ENCODE measurements at regions not wholly inside any gene's neighbourhood (a gene's known extent, or its start where the extent isn't known, plus 50 kb on each side); places are given as distances from the start of the nearest gene placed in this dataset.

DNA sequence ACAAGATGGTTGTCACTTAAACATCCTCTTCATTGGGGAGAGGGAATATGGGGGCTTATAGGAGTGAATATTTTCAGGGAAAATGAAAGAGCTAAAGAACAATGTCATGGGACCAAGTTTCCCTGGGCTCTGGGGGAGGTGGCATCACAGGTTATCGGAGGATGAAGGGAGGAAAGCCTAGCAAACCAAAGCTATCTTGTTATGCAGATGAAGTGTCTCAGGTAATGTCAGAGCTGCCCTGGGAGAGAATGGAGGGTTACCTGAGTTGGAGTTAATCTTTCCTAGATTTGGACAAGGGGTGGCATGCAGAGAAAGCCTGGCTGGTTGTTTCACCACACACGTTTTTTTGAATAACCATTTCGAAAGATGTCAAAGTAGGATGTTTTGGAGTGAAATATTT is 308.1 kb upstream of the ATP10A start:
- H3K4me1 ChIP-seq (ENCODE audit: insufficient read depth, low read length): no peaks in the 10 kb centered on the region; the same call in 1 of the 2 replicates
- no peak overlapping the region for H3K9ac ChIP-seq (ENCODE audit: low read depth, low read length)
- H3K36me3 ChIP-seq (ENCODE audit: insufficient read depth, low read length): no peaks in the 10 kb centered on the region
- H3K9me3 ChIP-seq (ENCODE audit: control insufficient read depth, insufficient read depth, low read length): no peaks in the 10 kb centered on the region

GRCh38 chr15:26166429-26166828 is 303.3 kb upstream of the ATP10A start:
- Histone ChIP-seq H3K4me1 (ENCODE audit: insufficient read depth, low read length) (no peaks in the 10 kb centered on the region; the same call in 1 of the 2 replicates), H3K36me3 (ENCODE audit: insufficient read depth, low read length) (no peaks in the 10 kb centered on the region), H3K9ac (ENCODE audit: low read depth, low read length) (no peak overlapping the region), H3K9me3 (ENCODE audit: control insufficient read depth, insufficient read depth, low read length) (no peaks in the 10 kb centered on the region)

DNA sequence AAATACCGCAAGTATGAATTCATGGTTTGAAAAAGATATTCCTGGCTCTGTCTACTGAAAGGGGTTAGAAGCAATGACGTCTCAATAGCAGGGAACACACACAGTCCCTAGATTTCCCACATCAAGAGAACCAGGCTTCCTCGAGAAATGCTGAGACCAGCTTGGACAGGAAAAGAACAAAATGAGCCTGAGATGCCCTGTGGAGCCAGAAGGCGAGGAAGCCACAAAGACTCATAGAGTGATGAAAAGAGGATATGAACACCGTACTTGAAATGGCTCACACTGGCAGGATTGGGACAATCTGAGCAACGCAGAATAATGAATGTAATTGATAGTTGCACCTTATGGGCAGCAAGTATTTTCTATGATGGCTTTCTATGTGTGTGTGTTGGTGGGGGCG is 302.4 kb upstream of the ATP10A start:
- Histone ChIP-seq H3K9me3 (ENCODE audit: control insufficient read depth, insufficient read depth, low read length) (no peaks in the 10 kb centered on the region), H3K4me1 (ENCODE audit: insufficient read depth, low read length) (no peaks in the 10 kb centered on the region), H3K9ac (ENCODE audit: low read depth, low read length) (no peak overlapping the region), H3K36me3 (ENCODE audit: insufficient read depth, low read length) (no peaks in the 10 kb centered on the region)

DNA sequence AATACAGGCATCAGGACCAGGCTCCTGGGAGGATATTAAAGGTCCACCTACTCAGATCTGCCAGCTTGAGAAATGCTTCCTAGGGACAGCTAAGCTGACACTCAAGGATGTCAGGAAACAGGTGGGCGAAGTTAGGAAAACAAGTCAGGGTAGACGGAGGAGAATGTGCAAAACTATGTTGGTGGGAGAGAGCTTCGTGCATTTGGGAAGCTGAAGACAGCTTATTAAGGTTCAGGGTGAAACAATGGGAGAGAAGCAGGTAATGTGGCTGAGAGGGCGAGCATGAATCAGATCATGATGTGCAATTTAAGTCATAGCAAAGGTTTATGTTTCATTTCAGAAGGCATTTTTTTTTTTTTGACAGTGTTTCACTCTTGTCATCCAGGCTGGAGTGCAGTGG is 297.2 kb upstream of the ATP10A start:
- no peak overlapping the region for H3K9ac ChIP-seq (ENCODE audit: low read depth, low read length)
- H3K4me1 ChIP-seq (ENCODE audit: insufficient read depth, low read length): no peaks in the 10 kb centered on the region
- H3K9me3 ChIP-seq (ENCODE audit: control insufficient read depth, insufficient read depth, low read length): no peaks in the 10 kb centered on the region
- no peaks in the 10 kb centered on the region for H3K36me3 ChIP-seq (ENCODE audit: insufficient read depth, low read length)

GRCh38 chr15:26158176-26158575 is 295.0 kb upstream of the ATP10A start:
- H3K9ac ChIP-seq (ENCODE audit: low read depth, low read length): no peak overlapping the region
- H3K36me3 ChIP-seq (ENCODE audit: insufficient read depth, low read length): no peaks in the 10 kb centered on the region
- no peaks in the 10 kb centered on the region for H3K9me3 ChIP-seq (ENCODE audit: control insufficient read depth, insufficient read depth, low read length)
- H3K4me1 ChIP-seq (ENCODE audit: insufficient read depth, low read length): no peaks in the 10 kb centered on the region

DNA sequence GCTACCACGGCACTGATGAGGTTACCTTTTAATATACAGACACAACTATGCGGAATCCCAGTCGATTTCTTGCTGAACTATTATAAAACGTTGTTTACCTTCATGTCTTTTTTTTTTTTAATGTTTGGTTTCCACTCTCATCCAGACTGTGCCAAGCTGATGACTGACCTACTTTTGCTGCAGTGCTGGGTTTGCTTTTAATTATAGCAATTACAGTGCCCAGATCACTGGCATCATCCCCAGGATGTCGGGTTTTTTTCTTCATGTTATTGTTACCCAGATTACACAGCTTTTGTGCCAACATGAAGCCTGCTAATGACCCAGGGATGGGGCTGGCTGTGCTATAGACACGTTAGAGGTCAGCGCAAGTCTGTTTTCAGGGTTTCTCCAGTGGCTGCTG is 294.0 kb upstream of the ATP10A start:
- Histone ChIP-seq H3K36me3 (ENCODE audit: insufficient read depth, low read length) (no peaks in the 10 kb centered on the region), H3K9me3 (ENCODE audit: control insufficient read depth, insufficient read depth, low read length) (no peaks in the 10 kb centered on the region), H3K4me1 (ENCODE audit: insufficient read depth, low read length) (no peaks in the 10 kb centered on the region), H3K9ac (ENCODE audit: low read depth, low read length) (no peak overlapping the region)

- no peaks in the 10 kb centered on the region for H3K36me3 ChIP-seq (ENCODE audit: insufficient read depth, low read length)
- no peaks in the 10 kb centered on the region for H3K4me1 ChIP-seq (ENCODE audit: insufficient read depth, low read length)
- H3K9ac ChIP-seq (ENCODE audit: low read depth, low read length): no peak overlapping the region
- no peaks in the 10 kb centered on the region for H3K9me3 ChIP-seq (ENCODE audit: control insufficient read depth, insufficient read depth, low read length)
Measured at GRCh38 chr15:26156051-26156450, 292.9 kb upstream of the ATP10A start.

DNA sequence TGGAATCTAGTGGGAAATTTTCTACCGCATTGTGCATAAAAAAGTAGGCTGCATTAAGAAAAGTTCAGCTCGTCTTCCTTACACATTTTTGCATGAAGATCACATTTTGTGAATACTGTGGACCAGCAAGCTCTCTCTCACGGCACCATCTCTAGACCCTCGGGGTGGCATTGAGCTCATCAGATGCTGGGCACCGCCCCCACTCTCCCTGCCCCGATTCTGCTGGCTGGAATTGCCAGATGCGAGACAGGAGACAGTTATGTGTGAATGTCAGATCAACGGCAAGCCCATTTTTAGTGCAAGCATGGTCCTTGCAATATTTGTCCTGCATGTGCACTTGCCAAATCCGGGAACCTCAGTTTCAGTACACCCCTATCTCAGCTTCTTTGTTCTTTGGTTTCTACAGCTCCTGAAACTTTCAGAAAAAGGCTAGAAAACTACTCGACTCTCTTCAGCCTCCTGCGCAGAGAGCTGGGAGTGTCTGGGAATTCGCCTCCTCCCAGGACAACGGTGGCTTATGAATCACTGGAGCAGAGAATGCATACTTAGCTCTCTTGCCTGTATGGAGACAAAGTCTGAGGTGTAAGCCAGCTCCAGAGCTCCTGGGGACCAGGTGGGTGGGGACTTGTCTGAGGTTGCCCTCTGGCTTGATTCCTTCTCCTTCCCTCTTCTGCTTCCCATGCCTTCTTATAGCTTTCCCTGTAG is 285.2 kb upstream of the ATP10A start:
- Histone ChIP-seq H3K9ac (ENCODE audit: low read depth, low read length) (no peak overlapping the region), H3K9me3 (ENCODE audit: control insufficient read depth, insufficient read depth, low read length) (no peaks in the 10 kb centered on the region), H3K36me3 (ENCODE audit: insufficient read depth, low read length) (no peaks in the 10 kb centered on the region), H3K4me1 (ENCODE audit: insufficient read depth, low read length) (no peaks in the 10 kb centered on the region)

GRCh38 chr15:26146202-26146601 is 283.1 kb upstream of the ATP10A start:
- Histone ChIP-seq H3K4me1 (ENCODE audit: insufficient read depth, low read length) (no peaks in the 10 kb centered on the region), H3K9me3 (ENCODE audit: control insufficient read depth, insufficient read depth, low read length) (no peaks in the 10 kb centered on the region), H3K9ac (ENCODE audit: low read depth, low read length) (no peak overlapping the region), H3K36me3 (ENCODE audit: insufficient read depth, low read length) (no peaks in the 10 kb centered on the region)

DNA sequence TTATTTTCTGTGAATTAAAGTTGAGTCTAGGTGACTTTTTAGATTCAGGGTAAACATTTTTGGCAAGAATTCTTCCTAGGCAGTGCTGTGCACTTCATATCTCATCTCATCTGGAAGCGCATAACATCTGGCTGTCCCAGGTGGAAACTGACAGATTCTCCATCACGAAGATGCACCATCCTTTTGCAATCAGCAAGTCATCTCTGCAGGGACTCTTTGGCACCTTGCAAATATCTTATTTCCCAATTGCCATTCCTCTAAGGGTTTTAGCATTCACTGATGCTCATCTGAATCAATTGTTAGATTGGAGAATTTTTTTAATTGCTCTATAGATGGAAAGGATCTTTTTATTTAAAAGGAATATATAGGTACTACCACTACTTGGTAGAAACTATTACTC is 282.7 kb upstream of the ATP10A start:
- Histone ChIP-seq H3K4me1 (ENCODE audit: insufficient read depth, low read length) (no peaks in the 10 kb centered on the region), H3K9ac (ENCODE audit: low read depth, low read length) (no peak overlapping the region), H3K36me3 (ENCODE audit: insufficient read depth, low read length) (no peaks in the 10 kb centered on the region), H3K9me3 (ENCODE audit: control insufficient read depth, insufficient read depth, low read length) (no peaks in the 10 kb centered on the region)

DNA sequence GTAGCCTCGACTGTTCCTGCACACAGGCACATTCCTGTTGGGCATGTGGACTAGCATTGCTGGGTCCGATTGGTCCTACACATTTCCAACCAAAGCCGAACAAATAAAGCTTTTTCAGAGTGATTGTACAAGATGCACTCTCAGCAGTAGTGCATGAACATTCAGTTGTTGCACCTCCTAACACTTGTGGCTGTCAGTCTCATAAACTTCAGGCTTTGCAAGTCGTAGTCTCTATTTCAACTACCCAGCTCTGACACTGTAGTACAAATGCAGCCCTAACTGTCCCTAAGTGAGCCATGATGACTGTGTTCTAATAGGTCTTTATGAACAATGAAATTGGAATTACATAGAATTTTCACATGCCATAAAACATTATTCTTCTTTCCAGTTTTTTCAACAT is 281.7 kb upstream of the ATP10A start:
- Histone ChIP-seq H3K9me3 (ENCODE audit: control insufficient read depth, insufficient read depth, low read length) (no peaks in the 10 kb centered on the region), H3K9ac (ENCODE audit: low read depth, low read length) (no peak overlapping the region), H3K36me3 (ENCODE audit: insufficient read depth, low read length) (no peaks in the 10 kb centered on the region), H3K4me1 (ENCODE audit: insufficient read depth, low read length) (no peaks in the 10 kb centered on the region)

DNA sequence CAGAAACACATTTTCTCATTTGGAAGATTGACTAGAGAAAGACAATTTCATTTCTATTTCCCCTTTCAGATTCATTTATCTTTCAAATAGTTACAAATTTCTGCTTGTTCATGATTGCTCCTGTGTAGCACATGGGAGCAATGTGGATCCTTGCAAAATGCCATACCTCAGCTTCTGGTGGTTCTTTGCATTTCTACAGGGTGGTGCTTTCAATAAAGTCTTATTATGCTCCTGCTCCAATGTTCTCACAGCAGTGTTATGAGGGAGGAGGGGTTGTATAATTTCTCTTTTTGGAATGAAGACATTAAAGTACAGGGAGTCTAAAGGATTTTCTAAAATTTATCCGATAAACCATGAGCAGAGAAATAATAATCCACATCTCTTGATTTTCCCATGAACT is 280.1 kb upstream of the ATP10A start:
- no peaks in the 10 kb centered on the region for H3K9me3 ChIP-seq (ENCODE audit: control insufficient read depth, insufficient read depth, low read length)
- no peaks in the 10 kb centered on the region for H3K4me1 ChIP-seq (ENCODE audit: insufficient read depth, low read length)
- no peaks in the 10 kb centered on the region for H3K36me3 ChIP-seq (ENCODE audit: insufficient read depth, low read length)
- no peak overlapping the region for H3K9ac ChIP-seq (ENCODE audit: low read depth, low read length)

- H3K9ac ChIP-seq (ENCODE audit: low read depth, low read length): no peak overlapping the region
- H3K4me1 ChIP-seq (ENCODE audit: insufficient read depth, low read length): peaks cover 28% of the 10 kb centered on the region
- H3K36me3 ChIP-seq (ENCODE audit: insufficient read depth, low read length): no peaks in the 10 kb centered on the region
Measured at GRCh38 chr15:26134812-26135211, 271.7 kb upstream of the ATP10A start.

GRCh38 chr15:26134152-26134551 is 271.0 kb upstream of the ATP10A start:
- H3K4me1 ChIP-seq (ENCODE audit: insufficient read depth, low read length): peaks cover 34% of the 10 kb centered on the region

More at GRCh38 chr15:26134812-26135211, 271.7 kb upstream of the ATP10A start:
- H3K9me3 ChIP-seq (ENCODE audit: control insufficient read depth, insufficient read depth, low read length): no peaks in the 10 kb centered on the region

DNA sequence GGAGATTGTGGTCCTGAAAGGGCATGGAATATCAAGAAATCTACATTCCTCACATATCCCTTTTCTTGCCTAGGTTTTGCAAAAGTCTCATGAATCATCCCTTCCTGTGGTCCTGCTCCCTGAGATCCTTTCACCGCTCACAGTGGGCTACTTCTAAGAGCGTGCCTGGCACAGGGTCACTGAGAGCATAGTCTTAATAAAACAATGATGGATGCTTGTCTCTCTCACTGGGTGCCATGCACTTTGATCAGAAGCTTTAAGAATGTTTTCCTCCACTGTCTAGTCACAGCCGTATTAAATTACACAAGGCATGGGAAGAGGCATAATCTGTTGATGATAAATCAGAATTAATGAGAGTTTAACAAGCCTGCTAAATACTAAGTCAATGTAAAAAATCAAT is 269.7 kb upstream of the ATP10A start:
- Histone ChIP-seq H3K4me1 (ENCODE audit: insufficient read depth, low read length) (peaks cover 37% of the 10 kb centered on the region), H3K36me3 (ENCODE audit: insufficient read depth, low read length) (no peaks in the 10 kb centered on the region), H3K9ac (ENCODE audit: low read depth, low read length) (no peak overlapping the region), H3K9me3 (ENCODE audit: control insufficient read depth, insufficient read depth, low read length) (no peaks in the 10 kb centered on the region)

More at GRCh38 chr15:26134152-26134551, 271.0 kb upstream of the ATP10A start:
- Histone ChIP-seq H3K36me3 (ENCODE audit: insufficient read depth, low read length) (no peaks in the 10 kb centered on the region), H3K9ac (ENCODE audit: low read depth, low read length) (no peak overlapping the region), H3K9me3 (ENCODE audit: control insufficient read depth, insufficient read depth, low read length) (no peaks in the 10 kb centered on the region)

All from ES-I3 (cell line).